Hippocampal formation (tissue), 2 donors: ENCODE measurements at regions not wholly inside any gene's neighbourhood (a gene's known extent, or its start where the extent isn't known, plus 50 kb on each side); places are given as distances from the start of the nearest gene placed in this dataset.

Experiments used
- DNase-seq, 2 donors: peaks; one replicate each; lab custom pipeline; 2025; lab: John Stamatoyannopoulos, UW

DNA sequence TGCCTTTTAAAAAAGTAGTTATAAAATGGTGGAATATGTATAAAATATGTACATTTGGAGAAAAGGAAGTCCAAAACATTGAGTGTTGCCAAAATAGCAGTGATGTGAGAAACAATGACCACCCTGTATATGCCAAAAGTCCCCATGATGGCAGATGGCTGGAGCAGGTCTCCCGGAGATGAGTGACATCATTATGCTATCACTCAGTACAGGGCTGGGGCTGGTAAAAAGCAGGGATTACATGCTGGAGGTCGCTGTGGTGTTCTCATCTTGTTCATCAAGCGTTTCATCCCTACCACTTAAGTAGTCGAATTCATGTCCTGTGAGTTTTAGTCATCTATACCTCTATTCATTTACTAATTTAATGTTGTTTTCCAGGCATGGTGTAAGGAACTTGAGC lies 315.3 kb upstream of the SLC35B3 start:
- no peak for DNase-seq

DNA sequence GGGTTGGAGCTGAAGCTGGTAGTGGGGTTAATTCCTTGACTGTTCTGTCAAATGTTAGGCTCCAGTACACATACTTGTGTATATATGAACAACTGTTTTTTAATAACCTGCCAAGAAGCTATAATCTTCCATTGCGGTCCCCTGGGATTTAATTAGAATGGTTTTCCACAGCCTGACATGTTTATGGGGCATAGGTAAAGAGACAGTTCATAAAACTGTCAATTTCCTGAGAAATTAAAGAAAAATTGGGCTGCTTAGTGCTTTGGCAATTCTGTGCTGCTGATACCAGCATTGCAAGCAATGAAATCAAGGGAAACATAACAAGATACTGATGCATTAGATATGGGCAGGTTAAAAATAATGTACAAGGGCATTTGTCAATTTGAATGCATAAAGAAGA lies 314.1 kb upstream of the SLC35B3 start:
- no peak for DNase-seq

DNA sequence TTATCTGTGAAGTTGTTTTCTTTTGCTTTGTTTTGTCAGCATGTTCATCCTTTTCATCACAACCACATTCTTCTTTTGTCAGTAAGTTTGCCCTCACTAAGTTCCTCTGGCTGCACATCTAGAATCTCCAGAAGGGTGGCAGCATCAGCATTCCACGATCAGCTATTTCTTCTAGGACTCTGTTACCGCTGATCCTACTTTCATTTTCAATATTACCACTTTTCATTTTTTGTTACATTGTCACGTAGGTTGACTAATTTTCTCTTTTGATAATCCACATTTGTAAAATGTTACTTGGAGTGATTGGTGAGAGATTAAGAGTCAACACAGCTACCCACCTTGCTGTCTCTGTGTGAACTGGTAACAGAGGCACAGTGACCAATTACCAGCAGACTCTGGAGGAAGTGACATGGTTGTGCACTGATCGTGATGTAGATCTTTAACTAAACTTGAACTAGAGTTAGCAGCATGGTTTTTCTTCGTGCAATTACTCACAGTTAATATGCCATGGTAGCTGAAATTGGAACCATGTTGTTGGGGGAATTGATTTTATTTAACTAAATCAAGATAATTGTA lies 307.9 kb upstream of the SLC35B3 start:
- no peak for DNase-seq

DNA sequence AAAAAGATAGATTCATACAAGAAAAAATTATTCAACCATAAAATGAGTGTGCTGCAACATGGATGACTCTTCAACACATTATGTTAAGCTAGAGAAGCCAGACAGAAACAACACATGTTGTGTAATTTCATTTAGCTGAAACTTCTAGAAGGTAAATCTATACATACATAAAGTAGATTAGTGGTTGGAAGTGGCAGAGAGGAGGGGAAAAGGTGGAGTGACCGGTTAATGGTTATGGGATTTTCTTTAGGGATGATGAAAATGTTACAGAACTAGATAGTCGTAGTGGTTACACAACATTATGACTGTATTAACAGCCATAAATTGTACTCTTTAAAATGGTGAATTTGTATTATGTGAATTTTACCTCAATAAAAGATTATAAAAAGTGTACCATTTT lies 304.1 kb upstream of the SLC35B3 start:
- DNase-seq, result no peak

DNA sequence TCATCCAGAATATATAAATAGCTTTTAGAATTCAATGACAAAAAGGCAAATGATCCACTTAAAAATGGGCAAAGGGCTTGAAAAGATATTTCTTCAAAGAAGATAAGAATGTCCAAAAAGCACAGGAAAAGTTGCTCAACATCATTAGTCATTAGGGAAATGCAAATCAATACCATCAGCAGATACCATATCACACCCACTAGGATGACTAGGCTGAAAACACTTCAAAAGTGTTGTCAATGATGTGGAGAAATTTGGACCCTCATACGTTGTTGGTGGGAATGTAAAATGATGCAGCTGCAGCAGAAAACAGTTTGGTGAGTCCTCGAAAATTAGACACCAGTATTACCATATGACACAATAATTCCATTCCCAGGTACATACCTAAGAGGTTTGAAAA lies 303.6 kb upstream of the SLC35B3 start:
- no peak for DNase-seq

DNA sequence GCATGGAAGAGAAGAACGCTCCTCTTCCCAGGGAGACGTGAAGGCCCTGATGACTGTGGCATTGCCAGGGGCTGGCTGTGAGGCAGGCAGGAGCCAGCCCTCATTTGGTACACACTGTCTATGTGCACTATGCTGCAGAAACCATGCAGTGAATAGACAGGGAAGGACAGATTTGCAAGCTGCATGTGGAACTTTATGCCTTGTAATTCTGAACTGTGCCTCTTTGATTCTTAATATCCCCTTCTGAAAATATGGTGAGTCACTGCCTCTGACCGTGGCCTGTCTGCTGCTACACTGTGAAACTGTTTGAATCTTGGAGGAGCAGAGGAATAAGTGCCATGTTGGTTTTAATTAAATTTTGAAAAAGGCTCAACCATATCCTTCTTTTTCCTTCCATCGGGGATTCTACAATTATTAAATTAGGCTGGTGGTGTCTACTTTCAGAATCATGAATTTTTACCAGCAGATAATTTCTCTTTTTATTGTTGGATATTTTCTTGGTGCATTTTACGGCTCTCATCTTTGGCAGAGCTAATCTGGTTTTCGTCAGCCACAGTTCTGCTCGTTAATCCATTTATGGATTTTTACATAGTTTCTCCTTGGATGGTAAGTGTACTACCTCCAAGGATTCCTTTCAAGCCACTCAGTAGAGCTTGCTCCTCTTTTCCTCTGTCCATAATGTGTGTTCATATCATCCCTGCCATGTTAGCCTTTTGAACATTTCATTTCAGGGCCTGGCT lies 301.0 kb upstream of the SLC35B3 start:
- no peak for DNase-seq

DNA sequence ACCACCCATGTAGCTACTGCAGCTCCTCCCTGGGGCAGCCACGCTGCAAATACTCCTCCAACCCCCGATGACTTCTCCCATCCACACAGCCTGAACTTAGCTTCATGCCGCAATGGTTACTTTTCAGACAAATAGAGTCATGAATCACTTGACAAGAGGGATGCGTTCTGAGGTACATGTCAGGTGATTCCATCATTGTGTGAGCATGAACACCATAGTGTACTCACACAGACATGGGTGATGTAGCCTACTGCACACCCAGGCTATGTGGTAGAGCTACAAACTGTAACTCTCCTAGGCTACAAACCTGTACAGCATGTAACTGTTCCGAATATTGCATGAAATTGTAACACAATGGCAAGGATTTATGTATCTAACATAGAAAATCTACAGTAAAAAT lies 298.5 kb upstream of the SLC35B3 start:
- DNase-seq, result no peak

DNA sequence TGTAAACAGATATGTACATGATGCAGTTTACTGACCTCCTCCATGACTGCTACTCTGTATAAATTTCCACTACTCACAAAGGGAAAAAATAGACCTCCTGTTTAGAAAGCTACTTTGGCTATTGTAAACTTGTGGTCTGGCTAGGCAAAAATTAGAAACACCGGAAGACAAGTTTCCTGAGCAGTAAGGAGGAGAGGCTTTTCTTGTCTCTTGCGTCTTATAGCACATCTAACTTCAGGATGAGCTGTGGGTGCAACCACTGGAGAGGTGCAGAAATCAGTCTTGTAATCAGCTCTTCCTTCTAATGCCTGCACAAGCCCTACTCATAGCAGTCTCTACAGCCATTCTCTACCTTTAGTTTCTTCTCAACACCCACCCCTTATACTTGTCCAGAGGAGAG lies 296.5 kb upstream of the SLC35B3 start:
- no peak for DNase-seq

DNA sequence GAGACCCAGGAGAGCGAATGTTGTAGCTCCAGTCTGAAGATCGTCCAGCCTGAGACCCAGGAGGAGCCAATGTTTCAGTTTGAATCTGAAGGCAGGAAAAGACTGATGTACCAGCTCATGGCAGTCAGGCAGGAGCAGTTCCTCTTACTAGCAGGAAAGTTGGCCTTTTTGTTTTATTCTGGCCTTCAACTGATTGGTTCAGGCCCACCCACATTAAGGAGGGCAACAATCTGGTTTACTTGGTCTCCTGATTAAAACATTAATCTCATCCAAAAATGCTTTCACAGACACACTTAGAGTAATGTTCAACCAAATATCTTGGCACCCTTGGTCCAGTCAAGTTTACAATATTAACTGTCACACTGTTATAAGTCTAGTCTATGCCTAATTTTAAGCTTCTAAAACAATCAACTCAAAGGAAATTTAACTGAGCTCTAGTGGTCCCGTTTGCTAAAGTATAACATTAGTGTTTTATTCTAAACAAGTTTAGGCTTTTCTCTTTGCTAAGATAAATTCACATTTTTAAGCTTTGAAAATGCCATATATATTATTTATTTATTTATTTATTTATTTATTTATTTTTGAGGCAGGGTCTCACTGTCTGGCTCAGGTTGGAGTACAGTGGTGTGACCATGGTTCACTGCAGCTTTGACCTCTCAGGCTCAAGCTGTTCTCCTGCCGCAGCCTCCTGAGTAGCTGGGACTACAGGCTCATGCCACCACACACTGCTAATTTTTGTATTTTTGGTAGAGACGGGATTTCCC lies 275.5 kb upstream of the SLC35B3 start:
- no peak for DNase-seq

DNA sequence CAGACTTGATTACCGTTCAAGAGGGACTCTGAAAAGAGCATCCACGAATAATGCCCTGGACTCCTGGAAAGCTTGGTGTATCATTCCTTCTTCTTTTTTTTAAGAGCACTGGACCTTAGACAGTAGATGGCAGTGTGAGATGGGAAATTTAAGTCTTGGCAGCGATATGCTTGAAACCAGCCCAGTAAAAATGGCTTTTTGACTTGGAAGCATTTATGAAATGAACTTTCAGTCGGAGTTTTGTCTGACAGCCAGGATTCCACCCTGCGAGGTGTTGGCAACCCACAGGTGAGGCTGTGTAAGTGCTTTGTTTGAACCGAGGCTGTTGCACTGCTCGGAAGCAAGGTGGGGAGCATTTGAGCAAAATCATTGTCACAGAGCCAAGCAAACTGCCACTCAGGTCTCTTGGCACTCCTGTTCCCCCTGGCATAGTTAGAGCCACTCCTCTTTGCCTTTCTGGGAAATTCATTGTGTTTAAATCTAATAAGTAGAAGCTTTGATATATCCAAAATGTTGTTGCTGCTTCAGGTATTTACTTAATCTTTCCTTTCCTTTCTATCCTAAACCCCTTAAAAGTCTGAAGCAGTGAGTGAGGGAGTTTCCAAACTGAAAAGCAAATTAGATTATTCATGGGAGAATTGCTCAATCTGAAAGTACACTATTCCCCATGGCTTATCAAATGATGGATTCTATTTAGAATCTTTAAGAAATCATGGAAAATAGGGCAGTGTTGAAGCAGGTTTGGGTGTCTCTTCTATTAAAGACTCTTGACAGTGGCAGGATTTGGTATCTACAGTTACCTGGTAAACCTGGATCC lies 272.8 kb upstream of the SLC35B3 start:
- DNase-seq, result peak in 1 of 2 donors; percentile 2

DNA sequence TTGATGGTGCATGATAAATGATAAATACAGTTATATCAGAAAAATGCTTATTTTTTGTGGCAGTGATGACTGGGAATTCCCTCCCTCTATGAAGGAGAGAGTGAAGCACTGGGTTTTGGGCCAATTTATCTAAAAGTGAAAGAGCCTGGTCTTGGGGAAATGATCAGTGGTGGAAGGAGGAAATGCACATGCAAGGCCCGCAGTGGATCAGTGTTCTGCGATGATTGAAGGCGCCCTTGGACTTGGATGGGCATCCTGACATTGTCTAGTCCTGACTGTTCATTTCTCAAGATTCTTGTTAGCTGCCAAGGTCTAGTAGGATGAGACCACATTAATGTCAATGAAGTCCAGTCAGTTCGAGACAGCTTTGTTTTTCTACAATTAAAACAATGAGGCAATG lies 272.0 kb upstream of the SLC35B3 start:
- no peak for DNase-seq

DNA sequence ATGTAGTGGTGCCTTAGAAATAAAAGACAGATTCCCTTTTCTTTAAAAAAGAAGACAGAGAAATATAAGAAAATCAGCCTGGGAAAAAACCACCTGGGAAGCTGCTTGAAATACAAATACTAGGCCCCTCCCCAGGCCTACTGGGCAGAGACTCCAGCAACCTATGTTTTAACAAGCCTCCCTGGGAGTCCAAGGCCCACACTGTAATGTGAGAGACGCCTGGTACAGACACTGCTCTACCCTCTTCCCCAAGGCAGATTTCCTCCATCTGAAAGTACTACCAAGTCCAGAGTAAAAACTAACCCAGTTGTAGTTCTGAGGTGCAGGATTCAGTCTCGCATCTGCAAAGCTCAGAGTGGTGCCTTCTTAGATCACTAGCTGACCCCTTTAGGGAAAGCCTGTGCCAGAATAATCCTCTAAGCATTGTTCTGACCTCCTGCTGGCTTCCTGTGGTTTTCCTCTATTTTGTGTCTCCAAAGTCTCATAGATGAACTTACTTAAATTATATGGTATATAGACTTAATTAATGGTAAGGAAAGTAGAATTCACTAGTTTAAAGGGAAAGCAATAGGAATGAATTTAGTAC lies 270.2 kb upstream of the SLC35B3 start:
- DNase-seq, result no peak

DNA sequence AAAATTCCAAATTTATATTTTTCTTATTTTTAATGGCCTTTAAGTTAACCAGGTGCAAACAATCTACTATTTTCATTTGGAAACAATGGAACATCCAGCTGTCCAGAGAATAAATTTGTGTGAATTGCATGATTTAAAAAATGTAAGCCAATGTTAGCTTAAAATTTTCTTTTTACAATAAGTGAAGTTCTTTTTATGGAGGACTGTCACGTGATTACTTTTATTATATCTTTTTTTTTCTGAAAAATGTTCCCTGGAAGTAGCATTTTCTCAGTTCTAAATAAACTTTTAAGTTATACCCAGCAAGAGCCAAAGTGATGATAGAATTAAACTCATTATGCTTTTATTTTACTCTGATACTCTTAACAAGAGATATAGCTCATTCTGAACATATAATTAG lies 267.7 kb upstream of the SLC35B3 start:
- DNase-seq, result no peak

DNA sequence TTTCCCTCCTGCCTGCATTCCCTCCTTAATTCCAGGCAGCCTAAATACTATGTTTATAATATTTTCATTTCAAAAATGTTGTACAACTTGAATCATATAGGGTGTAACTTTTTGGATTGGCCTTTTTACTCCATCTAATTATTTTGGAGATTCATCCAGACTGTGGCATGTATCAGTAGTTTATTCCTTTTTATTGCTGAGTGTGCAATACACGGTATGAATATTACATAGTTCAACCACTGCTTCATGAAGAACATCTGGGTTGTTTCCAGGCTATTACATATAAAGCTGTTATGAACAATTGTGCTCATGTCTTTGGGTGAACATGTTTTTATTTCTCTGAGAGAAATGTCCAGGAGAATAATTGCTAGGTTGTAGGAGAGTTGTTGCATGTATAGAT lies 253.5 kb upstream of the SLC35B3 start:
- DNase-seq, result no peak

DNA sequence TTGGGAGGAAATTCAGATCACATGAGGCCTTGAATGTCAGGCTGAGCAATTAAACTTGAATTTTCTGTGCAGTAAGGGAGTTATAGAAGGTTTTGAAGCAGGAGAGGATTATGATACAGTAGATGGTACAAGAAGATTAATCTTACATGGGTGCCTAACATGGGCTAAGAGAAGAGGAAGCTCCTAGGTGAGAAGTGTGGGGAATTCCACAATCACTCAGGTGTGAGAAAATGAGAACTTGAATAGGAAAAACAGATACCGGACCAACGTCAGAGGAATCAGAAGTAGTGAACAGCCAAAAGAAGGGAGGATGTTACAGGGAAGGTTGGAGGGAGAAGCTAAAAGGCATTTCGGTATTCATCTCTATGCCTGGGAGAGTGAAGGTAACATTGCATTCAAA lies 250.7 kb upstream of the SLC35B3 start:
- DNase-seq, result no peak

DNA sequence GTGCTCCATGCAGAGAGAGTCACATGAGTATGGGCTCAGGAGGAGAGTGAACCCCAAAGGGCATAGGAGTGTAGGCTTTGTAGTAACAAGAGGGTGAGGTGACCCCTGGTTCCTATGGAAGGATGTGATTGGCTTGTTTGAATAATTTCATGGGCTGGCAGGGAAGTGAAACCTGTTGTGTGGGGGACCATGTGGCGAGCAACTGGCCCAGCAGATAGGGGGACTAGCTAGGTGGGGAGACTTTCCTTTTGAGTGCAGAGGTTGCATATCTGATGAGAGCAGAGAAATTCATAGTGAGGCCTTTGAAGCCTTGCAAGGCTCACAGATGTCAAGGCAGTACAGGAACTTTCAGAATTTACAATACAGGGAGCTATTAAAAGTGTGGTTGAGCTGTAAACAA lies 247.9 kb upstream of the SLC35B3 start:
- DNase-seq, result no peak

DNA sequence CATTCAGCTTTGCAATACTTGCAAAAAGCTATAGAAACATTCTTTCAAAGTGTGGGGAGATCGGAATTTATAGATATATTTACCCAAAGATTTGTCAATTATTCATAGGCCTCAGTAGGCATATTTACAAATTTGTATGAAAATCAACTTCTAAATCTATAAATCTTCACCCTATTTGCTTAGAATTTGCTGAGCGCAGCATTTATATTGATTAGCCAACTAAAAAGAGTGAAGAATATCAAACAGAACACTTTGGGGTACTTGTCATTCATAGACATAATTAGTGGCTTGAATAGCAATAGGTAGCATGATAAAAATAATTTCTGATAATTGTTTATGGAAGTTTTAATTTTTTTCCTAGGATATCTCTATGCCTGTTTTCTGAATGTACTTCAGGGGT lies 244.5 kb upstream of the SLC35B3 start:
- DNase-seq, result no peak

DNA sequence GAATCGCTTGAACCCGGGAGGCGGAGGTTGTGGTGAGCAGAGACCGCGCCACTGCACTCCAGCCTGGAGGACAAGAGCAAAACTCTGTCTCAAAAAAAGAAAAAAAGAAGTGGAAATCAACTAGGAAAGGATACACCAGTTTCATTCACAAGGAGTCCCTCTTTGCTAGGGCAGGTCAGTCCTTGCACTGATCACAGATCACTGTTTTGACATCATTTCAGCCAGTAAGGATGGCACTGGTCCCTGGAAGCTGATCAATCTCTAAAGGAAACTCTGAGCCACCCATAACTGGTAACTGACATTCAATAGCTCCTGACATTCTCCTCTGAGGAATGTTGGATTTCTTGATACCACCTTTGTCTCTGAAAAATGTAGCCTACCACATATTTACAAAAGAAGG lies 243.1 kb upstream of the SLC35B3 start:
- no peak for DNase-seq

DNA sequence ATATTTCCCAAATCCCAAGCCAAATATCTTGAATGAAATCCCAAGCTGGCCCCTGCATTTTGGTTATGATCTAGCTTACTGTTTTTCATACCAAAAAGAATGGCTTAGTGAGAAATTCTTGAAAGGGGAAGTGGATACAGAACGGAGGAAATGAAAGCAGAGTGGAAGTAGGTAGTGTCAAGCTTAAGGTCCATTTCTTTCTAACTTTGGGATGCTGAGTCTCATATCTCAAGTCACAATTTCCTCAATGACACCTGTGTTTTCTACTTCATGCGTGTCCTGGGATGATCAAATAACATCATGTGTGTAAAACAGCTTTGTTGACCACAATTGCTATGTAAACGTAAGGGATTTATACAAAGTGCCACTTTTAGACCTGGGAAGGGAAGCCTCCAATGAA lies 238.8 kb upstream of the SLC35B3 start:
- no peak for DNase-seq

DNA sequence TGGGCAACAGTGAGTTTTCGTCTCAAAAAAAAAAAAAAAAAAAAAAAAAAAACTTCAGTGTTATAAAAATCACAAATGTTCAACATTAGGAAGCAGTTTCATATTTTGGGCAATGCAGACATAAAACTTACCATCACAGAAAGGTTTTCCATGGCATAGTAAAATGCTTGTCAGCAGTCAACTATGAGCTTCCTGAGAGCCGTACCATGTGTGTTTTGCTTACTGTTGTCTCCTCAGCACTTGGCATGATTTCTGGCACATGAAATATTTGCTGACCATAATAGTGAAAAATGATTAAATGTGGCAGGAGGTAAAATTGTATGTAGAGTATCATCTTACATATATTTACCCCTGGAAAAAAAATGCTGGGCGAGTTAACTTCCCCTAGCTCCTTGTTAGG lies 237.5 kb upstream of the SLC35B3 start:
- DNase-seq, result no peak

DNA sequence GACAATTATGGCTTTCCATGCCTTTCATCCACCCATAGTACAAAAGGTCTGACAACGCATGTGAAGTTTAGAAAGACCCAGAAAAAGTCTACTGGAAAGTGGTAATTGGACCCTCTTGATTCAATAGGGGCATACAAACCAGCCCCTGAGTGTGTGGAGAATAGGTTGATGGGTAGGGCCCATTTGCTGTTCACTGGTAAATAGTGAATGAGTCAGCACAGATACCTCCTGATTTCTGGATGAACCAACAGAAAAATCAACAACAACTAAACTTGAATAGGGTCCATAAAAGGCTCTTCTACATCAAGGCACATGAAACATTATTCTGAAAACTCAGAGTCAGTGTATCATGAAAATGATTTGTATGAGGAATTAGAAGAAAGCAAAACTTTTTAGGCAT lies 235.4 kb upstream of the SLC35B3 start:
- no peak for DNase-seq

DNA sequence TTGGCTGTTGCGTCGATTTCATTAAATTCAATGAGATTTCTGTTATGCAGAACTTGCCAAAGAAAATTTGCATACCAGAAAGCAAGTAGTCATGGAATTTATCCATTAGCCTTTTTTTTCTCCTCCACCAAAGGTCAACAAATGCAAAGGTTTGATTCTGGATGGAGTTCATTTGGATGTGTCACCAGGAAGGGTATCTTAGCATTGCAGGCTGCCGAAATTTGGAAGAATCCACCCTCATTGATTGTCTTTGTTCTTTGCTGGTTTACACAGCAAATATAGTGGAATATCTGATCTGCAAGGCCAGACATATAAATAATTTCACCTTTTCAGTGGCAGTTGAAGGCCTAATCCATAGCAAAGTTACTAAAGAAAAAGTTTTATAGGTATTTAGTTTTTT lies 229.4 kb upstream of the SLC35B3 start:
- DNase-seq, result no peak
